Testis (tissue), 2 donors: ENCODE measurements at regions not wholly inside any gene's neighbourhood (a gene's known extent, or its start where the extent isn't known, plus 50 kb on each side); places are given as distances from the start of the nearest gene placed in this dataset.

Experiments used
- CTCF ChIP-seq, 3 experiments: fragments of 450-650 bp in 2 of 3; fragments of 200-600 bp in 1 of 3; sonication (generic) in 1 of 3; IDR thresholded peaks; one replicate each; pipeline ENCODE4 v1.5.1; 2016 to 2019; ENCODE audit warnings: antibody characterized with exemption in 3 of 3, mild to moderate bottlenecking in 2 of 3, moderate library complexity in 1 of 3
- POLR2A ChIP-seq: fragments of 450-650 bp; IDR thresholded peaks from one replicate; pipeline ENCODE4 v1.6.1; 2017; ENCODE audit warnings: antibody characterized with exemption, mild to moderate bottlenecking, moderate library complexity

GRCh38 chr5:2187687-2188086 lies 305.0 kb upstream of the IRX4 start:
- TF ChIP-seq CTCF (IDR thresholded peaks at IDR 0.05) (no peak), POLR2A (no peak)
